HCT116 (cell line): ENCODE measurements at regions not wholly inside any gene's neighbourhood (a gene's known extent, or its start where the extent isn't known, plus 50 kb on each side); places are given as distances from the start of the nearest gene placed in this dataset.

ENCODE experiments used
- ATF3 ChIP-seq: IDR thresholded peaks from 2 replicates; pipeline ENCODE4 v1.6.1; 2012
- EZH2 ChIP-seq: fragments of 200-600 bp; sonication (generic); IDR thresholded peaks from 2 replicates; pipeline ENCODE4 v1.6.1; 2017; ENCODE audit warnings: antibody characterized with exemption, mixed run types

GRCh38 chr11:91394073-91394726 lies 830.4 kb upstream of the FAT3 start:
- no peak for TF ChIP-seq ATF3
- TF ChIP-seq EZH2 = no peak
